22Rv1 (cell line): ENCODE measurements at regions not wholly inside any gene's neighbourhood (a gene's known extent, or its start where the extent isn't known, plus 50 kb on each side); places are given as distances from the start of the nearest gene placed in this dataset.

Source experiments
- CTCF ChIP-seq: fragments of 450-650 bp; IDR thresholded peaks from 2 replicates; pipeline ENCODE4 v1.5.1; 2017; ENCODE audit warnings: mild to moderate bottlenecking
- ZFX ChIP-seq: fragments of 450-650 bp; IDR thresholded peaks from 2 replicates; pipeline ENCODE4 v1.6.1; 2017; ENCODE audit warnings: antibody characterized with exemption, borderline replicate concordance

- TF ChIP-seq CTCF, result no peak
- TF ChIP-seq ZFX, result no peak
These were observed 102.4 kb upstream of the THY1 start for GRCh38 chr11:119525180-119525866.
